ENCODE measurements at regions not wholly inside any gene's neighbourhood (a gene's known extent, or its start where the extent isn't known, plus 50 kb on each side); places are given as distances from the start of the nearest gene placed in this dataset.

DNA sequence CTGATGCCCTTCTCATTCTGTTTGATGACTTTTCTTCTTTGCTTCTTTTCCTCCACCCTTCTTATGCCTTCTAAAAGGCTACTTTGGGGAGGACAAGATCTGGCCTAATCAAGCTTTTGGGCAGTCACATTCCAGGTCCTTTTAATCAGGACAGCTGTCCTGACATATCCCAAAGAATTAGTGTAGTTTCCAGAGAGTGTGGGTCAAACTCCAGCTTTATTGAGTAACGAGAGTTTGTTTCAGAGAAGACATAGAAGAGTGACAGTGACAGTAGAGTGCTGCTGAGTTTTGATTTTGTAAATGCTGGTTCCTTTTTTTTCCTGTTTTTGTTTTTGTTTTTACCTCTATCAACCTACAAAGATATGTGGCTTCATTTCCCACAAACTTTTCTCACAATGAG, 158.4 kb upstream of the SESN3 start:
- no peak for TF ChIP-seq POLR2A (IDR thresholded peaks at IDR 0.05)
- TF ChIP-seq CTCF (IDR thresholded peaks at IDR 0.05), result no peak
- TF ChIP-seq POLR2AphosphoS5 (IDR thresholded peaks at IDR 0.05), result no peak

Data from transverse colon (tissue), 4 donors.